ENCODE measurements at regions not wholly inside any gene's neighbourhood (a gene's known extent, or its start where the extent isn't known, plus 50 kb on each side); places are given as distances from the start of the nearest gene placed in this dataset.

- no peak for DNase-seq (ENCODE audit: low spot score)
- TF ChIP-seq EZH2phosphoT487 (IDR thresholded peaks at IDR 0.05; ENCODE audit: borderline replicate concordance, low read depth, low read length), result no peak
- TF ChIP-seq, protein P1, sequence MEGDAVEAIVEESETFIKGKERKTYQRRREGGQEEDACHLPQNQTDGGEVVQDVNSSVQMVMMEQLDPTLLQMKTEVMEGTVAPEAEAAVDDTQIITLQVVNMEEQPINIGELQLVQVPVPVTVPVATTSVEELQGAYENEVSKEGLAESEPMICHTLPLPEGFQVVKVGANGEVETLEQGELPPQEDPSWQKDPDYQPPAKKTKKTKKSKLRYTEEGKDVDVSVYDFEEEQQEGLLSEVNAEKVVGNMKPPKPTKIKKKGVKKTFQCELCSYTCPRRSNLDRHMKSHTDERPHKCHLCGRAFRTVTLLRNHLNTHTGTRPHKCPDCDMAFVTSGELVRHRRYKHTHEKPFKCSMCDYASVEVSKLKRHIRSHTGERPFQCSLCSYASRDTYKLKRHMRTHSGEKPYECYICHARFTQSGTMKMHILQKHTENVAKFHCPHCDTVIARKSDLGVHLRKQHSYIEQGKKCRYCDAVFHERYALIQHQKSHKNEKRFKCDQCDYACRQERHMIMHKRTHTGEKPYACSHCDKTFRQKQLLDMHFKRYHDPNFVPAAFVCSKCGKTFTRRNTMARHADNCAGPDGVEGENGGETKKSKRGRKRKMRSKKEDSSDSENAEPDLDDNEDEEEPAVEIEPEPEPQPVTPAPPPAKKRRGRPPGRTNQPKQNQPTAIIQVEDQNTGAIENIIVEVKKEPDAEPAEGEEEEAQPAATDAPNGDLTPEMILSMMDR (conservative IDR thresholded peaks at IDR 0.05; ENCODE audit: low read length), result no peak
- BruUV-seq (replicated peaks), result no TSS peak
- H3K36me3 ChIP-seq (ENCODE audit: insufficient read depth, low read length), result no peaks in the 10 kb centered on the region
- no peak overlapping the region for H3K4me3 ChIP-seq (ENCODE audit: low read depth, low read length, poor library complexity, severe bottlenecking)
- CTCF ChIA-PET (ENCODE audit: unreplicated experiment), result no interaction called here
- no peak overlapping the region for H2AFZ ChIP-seq (ENCODE audit: low read length)
- no peaks in the 10 kb centered on the region for H4K20me1 ChIP-seq (ENCODE audit: insufficient read depth, low read length)
- no peaks in the 10 kb centered on the region for H3K4me1 ChIP-seq (ENCODE audit: insufficient read depth, low read length, poor library complexity, severe bottlenecking)
- H3K9me2 ChIP-seq (ENCODE audit: insufficient read depth, low read length), result no peaks in the 10 kb centered on the region
- H3K9me3 ChIP-seq (ENCODE audit: low read length), result no peaks in the 10 kb centered on the region
- H3K27ac ChIP-seq (ENCODE audit: low read depth, low read length, poor library complexity, severe bottlenecking), result no peak overlapping the region
- POLR2A ChIA-PET, result no interaction called here
- H3K79me2 ChIP-seq (ENCODE audit: insufficient read depth, low read depth, low read length), result no peaks in the 10 kb centered on the region
- intact Hi-C loops (cut with micrococcal nuclease; ENCODE audit: unreplicated experiment), result no loop called here
- H3K4me2 ChIP-seq (ENCODE audit: low read length), result no peak overlapping the region
These were observed 831.7 kb downstream of the MTRR start for GRCh38 chr5:8700671-8701070.

DNA sequence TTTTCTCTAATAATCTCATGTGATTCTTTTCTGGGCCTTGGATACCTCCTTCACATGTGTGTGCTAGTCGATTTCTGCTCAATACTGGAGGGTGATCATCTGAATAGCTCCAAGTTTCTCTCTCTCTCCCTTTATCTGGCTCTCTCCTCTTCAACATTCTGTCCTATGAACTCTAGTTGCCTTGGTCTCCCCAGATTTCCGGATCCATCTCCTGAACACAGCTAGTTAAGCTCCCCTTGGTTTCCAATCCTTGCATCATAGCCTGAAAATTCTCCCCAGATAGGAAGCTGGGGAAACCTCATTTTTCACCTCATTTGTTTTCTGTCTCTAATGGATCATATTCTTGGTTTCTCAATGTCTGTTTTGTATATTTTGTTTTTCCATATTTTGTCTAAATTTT, 832.3 kb downstream of the MTRR start:
- Histone ChIP-seq H3K4me1 (ENCODE audit: insufficient read depth, low read length, poor library complexity, severe bottlenecking) (no peaks in the 10 kb centered on the region), H3K27ac (ENCODE audit: low read depth, low read length, poor library complexity, severe bottlenecking) (no peak overlapping the region), H3K79me2 (ENCODE audit: insufficient read depth, low read depth, low read length) (no peaks in the 10 kb centered on the region), H3K9me2 (ENCODE audit: insufficient read depth, low read length) (no peaks in the 10 kb centered on the region), H3K4me2 (ENCODE audit: low read length) (no peak overlapping the region), H4K20me1 (ENCODE audit: insufficient read depth, low read length) (no peaks in the 10 kb centered on the region), H2AFZ (ENCODE audit: low read length) (no peak overlapping the region), H3K9me3 (ENCODE audit: low read length) (no peaks in the 10 kb centered on the region), H3K36me3 (ENCODE audit: insufficient read depth, low read length) (no peaks in the 10 kb centered on the region), H3K4me3 (ENCODE audit: low read depth, low read length, poor library complexity, severe bottlenecking) (no peak overlapping the region)
- intact Hi-C loops (cut with micrococcal nuclease; ENCODE audit: unreplicated experiment), result no loop called here
- ChIA-PET POLR2A (no interaction called here), CTCF (ENCODE audit: unreplicated experiment) (no interaction called here)
- BruUV-seq (replicated peaks), result no TSS peak
- TF ChIP-seq EZH2phosphoT487 (IDR thresholded peaks at IDR 0.05; ENCODE audit: borderline replicate concordance, low read depth, low read length), result no peak
- TF ChIP-seq, protein P1 (conservative IDR thresholded peaks at IDR 0.05; ENCODE audit: low read length), result no peak
- no peak for DNase-seq (ENCODE audit: low spot score)

DNA sequence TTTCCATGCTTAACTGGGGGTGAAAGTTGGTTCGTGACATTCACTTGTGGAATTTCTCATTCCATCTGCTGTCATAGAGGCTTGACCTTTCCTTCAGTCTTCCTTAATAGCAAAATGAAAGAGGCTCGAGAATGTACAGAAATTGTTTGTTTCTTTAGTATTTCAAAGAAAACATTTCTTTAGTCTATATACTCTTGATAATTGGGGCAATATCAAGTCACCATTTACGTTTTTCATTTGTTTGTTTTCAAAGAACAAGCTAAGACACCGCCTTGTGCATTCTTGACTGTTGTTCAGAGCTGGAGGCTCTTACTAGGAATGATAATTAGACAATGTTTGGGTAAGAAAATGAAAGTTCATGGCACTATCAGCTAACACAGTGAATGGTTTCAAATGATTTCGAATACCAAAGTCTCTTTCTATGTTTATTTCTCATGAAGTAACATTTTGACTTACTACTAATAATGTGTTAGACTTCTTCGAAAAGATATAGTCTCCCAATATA, 835.4 kb downstream of the SEMA5A start:
- ChIA-PET POLR2A (no interaction called here), CTCF (ENCODE audit: unreplicated experiment) (no interaction called here)
- no peak overlapping the region for H3K4me3 ChIP-seq (ENCODE audit: low read depth, low read length, poor library complexity, severe bottlenecking)
- no peaks in the 10 kb centered on the region for H3K9me2 ChIP-seq (ENCODE audit: insufficient read depth, low read length)
- no peaks in the 10 kb centered on the region for H3K4me1 ChIP-seq (ENCODE audit: insufficient read depth, low read length, poor library complexity, severe bottlenecking)
- no TSS peak for BruUV-seq (replicated peaks)
- no peak for DNase-seq (ENCODE audit: low spot score)
- no peak for TF ChIP-seq EZH2phosphoT487 (IDR thresholded peaks at IDR 0.05; ENCODE audit: borderline replicate concordance, low read depth, low read length)
- TF ChIP-seq, protein P1 (conservative IDR thresholded peaks at IDR 0.05; ENCODE audit: low read length), result no peak
- no peaks in the 10 kb centered on the region for H3K79me2 ChIP-seq (ENCODE audit: insufficient read depth, low read depth, low read length)
- intact Hi-C loops (cut with micrococcal nuclease; ENCODE audit: unreplicated experiment), result no loop called here
- H3K36me3 ChIP-seq (ENCODE audit: insufficient read depth, low read length), result no peaks in the 10 kb centered on the region
- H3K27ac ChIP-seq (ENCODE audit: low read depth, low read length, poor library complexity, severe bottlenecking), result no peak overlapping the region
- H4K20me1 ChIP-seq (ENCODE audit: insufficient read depth, low read length), result no peaks in the 10 kb centered on the region
- H3K9me3 ChIP-seq (ENCODE audit: low read length), result no peaks in the 10 kb centered on the region
- H3K4me2 ChIP-seq (ENCODE audit: low read length), result no peak overlapping the region
- no peak overlapping the region for H2AFZ ChIP-seq (ENCODE audit: low read length)
